Stimulated activated CD8-positive, alpha-beta memory T cell treated with anti-CD3 and anti-CD28 coated beads, Interleukin-4, amount 100 ng/mL, for 48 hours (primary cell): ENCODE measurements at regions not wholly inside any gene's neighbourhood (a gene's known extent, or its start where the extent isn't known, plus 50 kb on each side); places are given as distances from the start of the nearest gene placed in this dataset.
"Not testable (repeated sequence)": the region's sequence is repeated elsewhere in the genome, so short reads cannot be mapped to it uniquely, and the experiment has no call there.

ENCODE experiments used
- DNase-seq: peaks from one replicate; pipeline ENCODE4 v3.0.0-alpha.2; 2020

GRCh38 chr14:38693423-38693822, 409.6 kb downstream of the SEC23A start:
- DNase-seq: no peak

- DNase-seq: no peak
Measured at GRCh38 chr14:38669027-38669426, 413.1 kb upstream of the CLEC14A start.

- DNase-seq: no peak
Measured at GRCh38 chr14:38663382-38663781, 407.5 kb upstream of the CLEC14A start.

GRCh38 chr14:38662781-38663180, 406.9 kb upstream of the CLEC14A start:
- no peak for DNase-seq

- no peak for DNase-seq
Measured at GRCh38 chr14:38646391-38646790, 390.5 kb upstream of the CLEC14A start.

- DNase-seq: not testable (repeated sequence)
Measured at GRCh38 chr14:38634913-38635312, 379.0 kb upstream of the CLEC14A start.

GRCh38 chr14:38629412-38629811, 373.5 kb upstream of the CLEC14A start:
- DNase-seq: no peak

GRCh38 chr14:38627163-38627562, 371.3 kb upstream of the CLEC14A start:
- DNase-seq: no peak

GRCh38 chr14:38623661-38624060, 367.8 kb upstream of the CLEC14A start:
- no peak for DNase-seq

- no peak for DNase-seq
Measured at GRCh38 chr14:38618514-38618913, 362.6 kb upstream of the CLEC14A start.

- no peak for DNase-seq
Measured at GRCh38 chr14:38616959-38617358, 361.1 kb upstream of the CLEC14A start.

- no peak for DNase-seq
Measured at GRCh38 chr14:38611928-38612327, 356.0 kb upstream of the CLEC14A start.

- DNase-seq: no peak
Measured at GRCh38 chr14:38608244-38608643, 352.4 kb upstream of the CLEC14A start.

GRCh38 chr14:38605193-38606114, 349.6 kb upstream of the CLEC14A start:
- DNase-seq: no peak

- DNase-seq: not testable (repeated sequence)
Measured at GRCh38 chr14:38600572-38600971, 344.7 kb upstream of the CLEC14A start.

GRCh38 chr14:38593476-38593875, 337.6 kb upstream of the CLEC14A start:
- DNase-seq: no peak

- DNase-seq: no peak
Measured at GRCh38 chr14:38592764-38593442, 337.0 kb upstream of the CLEC14A start.

- DNase-seq: no peak
Measured at GRCh38 chr14:38589747-38590350, 334.0 kb upstream of the CLEC14A start.

GRCh38 chr14:38583471-38583870, 327.6 kb upstream of the CLEC14A start:
- DNase-seq: no peak

- DNase-seq: no peak
Measured at GRCh38 chr14:38578278-38578681, 322.4 kb upstream of the CLEC14A start.

GRCh38 chr14:38567703-38568102, 311.8 kb upstream of the CLEC14A start:
- no peak for DNase-seq

- no peak for DNase-seq
Measured at GRCh38 chr14:38561657-38562056, 305.8 kb upstream of the CLEC14A start.

- no peak for DNase-seq
Measured at GRCh38 chr14:38559711-38560110, 303.8 kb upstream of the CLEC14A start.

GRCh38 chr14:38557391-38557790, 301.5 kb upstream of the CLEC14A start:
- DNase-seq: not testable (repeated sequence)
